ENCODE measurements at regions not wholly inside any gene's neighbourhood (a gene's known extent, or its start where the extent isn't known, plus 50 kb on each side); places are given as distances from the start of the nearest gene placed in this dataset.

GRCh38 chr9:2493109-2493508 lies 128.5 kb upstream of the VLDLR start:
- H3K27me3 ChIP-seq (replicated peaks): no peaks in the 10 kb centered on the region
- peaks cover 8% of the 10 kb centered on the region for H3K4me1 ChIP-seq (replicated peaks)
- H3K36me3 ChIP-seq: no peaks in the 10 kb centered on the region
- DNase-seq (ENCODE audit: low read depth in 1 of 2, low spot score in 2 of 2): no peak
- H3K4me3 ChIP-seq: no peak overlapping the region
- no peaks in the 10 kb centered on the region for H3K9me3 ChIP-seq (replicated peaks)
- H3K27ac ChIP-seq: no peak overlapping the region

DNA sequence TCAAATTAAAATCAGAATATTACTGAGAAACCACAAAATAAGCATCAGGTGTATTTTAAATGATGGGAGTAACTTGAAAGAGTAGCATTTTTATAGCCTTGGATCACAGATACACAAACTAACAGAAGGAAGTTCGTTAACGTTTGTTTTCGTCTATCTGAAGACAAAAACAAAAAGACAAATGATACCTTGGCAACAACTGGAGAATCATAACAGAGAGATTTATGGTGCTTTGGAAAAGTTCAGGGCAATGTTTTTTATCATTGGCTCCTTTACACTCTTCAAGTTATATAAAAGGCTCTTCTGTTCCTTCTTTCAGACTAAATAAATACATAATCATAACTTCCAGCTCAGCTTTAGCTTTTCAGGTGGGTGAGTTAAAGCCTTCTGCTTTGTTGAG lies 128.1 kb upstream of the VLDLR start:
- Histone ChIP-seq H3K27me3 (replicated peaks) (no peaks in the 10 kb centered on the region), H3K4me1 (replicated peaks) (peaks cover 8% of the 10 kb centered on the region), H3K27ac (no peak overlapping the region), H3K4me3 (no peak overlapping the region), H3K36me3 (no peaks in the 10 kb centered on the region), H3K9me3 (replicated peaks) (no peaks in the 10 kb centered on the region)
- no peak for DNase-seq (ENCODE audit: low read depth in 1 of 2, low spot score in 2 of 2)

GRCh38 chr9:2494562-2494961 lies 127.0 kb upstream of the VLDLR start:
- Histone ChIP-seq H3K27ac (no peak overlapping the region), H3K9me3 (replicated peaks) (no peaks in the 10 kb centered on the region), H3K4me1 (replicated peaks) (peaks cover 8% of the 10 kb centered on the region), H3K4me3 (no peak overlapping the region), H3K27me3 (replicated peaks) (no peaks in the 10 kb centered on the region), H3K36me3 (no peaks in the 10 kb centered on the region)
- DNase-seq (ENCODE audit: low read depth in 1 of 2, low spot score in 2 of 2): peak in 1 of 2 experiments; percentile 31

GRCh38 chr9:2495221-2496005 lies 126.2 kb upstream of the VLDLR start:
- no peaks in the 10 kb centered on the region for H3K9me3 ChIP-seq (replicated peaks)
- H3K27ac ChIP-seq: no peak overlapping the region
- H3K27me3 ChIP-seq (replicated peaks): no peaks in the 10 kb centered on the region
- DNase-seq (ENCODE audit: low read depth in 1 of 2, low spot score in 2 of 2): no peak
- H3K4me3 ChIP-seq: no peak overlapping the region
- H3K36me3 ChIP-seq: no peaks in the 10 kb centered on the region
- peaks cover 8% of the 10 kb centered on the region for H3K4me1 ChIP-seq (replicated peaks)

DNA sequence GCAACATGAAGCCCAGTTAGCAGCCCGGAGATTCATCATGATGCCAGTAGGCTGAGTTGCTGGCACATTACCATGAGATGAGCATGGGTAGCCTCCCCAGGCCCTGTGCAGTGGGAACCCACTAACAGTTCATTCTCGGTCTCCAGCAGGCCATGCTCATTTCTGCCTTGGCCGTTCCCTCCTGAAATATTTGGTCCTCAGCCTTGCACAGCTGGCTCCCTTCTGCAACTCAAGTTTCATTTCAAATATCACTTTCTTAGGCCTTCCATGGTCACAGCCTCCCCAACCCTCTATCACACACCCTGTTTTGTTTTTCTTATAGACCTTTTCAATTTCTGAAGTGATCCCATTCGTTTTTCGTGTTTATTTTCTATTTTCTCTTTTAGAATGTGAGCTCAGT lies 125.4 kb upstream of the VLDLR start:
- DNase-seq (ENCODE audit: low read depth in 1 of 2, low spot score in 2 of 2): no peak
- no peaks in the 10 kb centered on the region for H3K27me3 ChIP-seq (replicated peaks)
- peaks cover 8% of the 10 kb centered on the region for H3K4me1 ChIP-seq (replicated peaks)
- no peaks in the 10 kb centered on the region for H3K9me3 ChIP-seq (replicated peaks)
- no peak overlapping the region for H3K4me3 ChIP-seq
- H3K27ac ChIP-seq: no peak overlapping the region
- H3K36me3 ChIP-seq: no peaks in the 10 kb centered on the region

- H3K9me3 ChIP-seq (replicated peaks): no peaks in the 10 kb centered on the region
- no peak overlapping the region for H3K27ac ChIP-seq
- H3K27me3 ChIP-seq (replicated peaks): no peaks in the 10 kb centered on the region
- no peak overlapping the region for H3K4me3 ChIP-seq
- H3K36me3 ChIP-seq: no peaks in the 10 kb centered on the region
- DNase-seq (ENCODE audit: low read depth in 1 of 2, low spot score in 2 of 2): no peak
- peaks cover 8% of the 10 kb centered on the region for H3K4me1 ChIP-seq (replicated peaks)
Measured at GRCh38 chr9:2496934-2497333, 124.7 kb upstream of the VLDLR start.

- Histone ChIP-seq H3K9me3 (replicated peaks) (no peaks in the 10 kb centered on the region), H3K27me3 (replicated peaks) (no peaks in the 10 kb centered on the region), H3K4me3 (no peak overlapping the region), H3K4me1 (replicated peaks) (peaks cover 8% of the 10 kb centered on the region), H3K27ac (no peak overlapping the region), H3K36me3 (no peaks in the 10 kb centered on the region)
- no peak for DNase-seq (ENCODE audit: low read depth in 1 of 2, low spot score in 2 of 2)
Measured at GRCh38 chr9:2497666-2498400, 123.8 kb upstream of the VLDLR start.

DNA sequence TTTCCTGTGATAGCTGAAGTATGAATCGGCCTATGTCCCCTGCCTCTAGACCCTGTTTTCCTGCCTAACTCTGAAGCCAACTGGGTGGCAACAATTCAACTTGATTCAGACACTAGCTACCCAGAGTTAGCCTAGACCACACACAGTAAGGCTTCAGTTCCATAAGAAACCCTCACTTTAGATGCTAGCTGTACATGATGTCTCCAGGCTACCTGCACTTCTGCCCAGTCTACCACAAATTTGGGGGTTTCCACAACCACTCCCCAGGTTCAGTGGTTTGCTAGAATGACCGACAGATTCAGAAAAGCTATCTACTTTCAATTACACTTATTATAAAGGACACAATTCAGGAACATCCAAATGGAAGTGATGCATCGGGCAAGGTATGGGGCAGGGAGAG lies 119.4 kb upstream of the VLDLR start:
- no peak for DNase-seq (ENCODE audit: low read depth in 1 of 2, low spot score in 2 of 2)
- H3K27me3 ChIP-seq (replicated peaks): no peaks in the 10 kb centered on the region

GRCh38 chr9:2502760-2503159 lies 118.8 kb upstream of the VLDLR start:
- no peak for DNase-seq (ENCODE audit: low read depth in 1 of 2, low spot score in 2 of 2)
- Histone ChIP-seq H3K27me3 (replicated peaks) (no peaks in the 10 kb centered on the region), H3K9me3 (replicated peaks) (no peaks in the 10 kb centered on the region), H3K4me3 (no peak overlapping the region), H3K4me1 (replicated peaks) (no peaks in the 10 kb centered on the region), H3K36me3 (no peaks in the 10 kb centered on the region), H3K27ac (no peak overlapping the region)

More for the DNA sequence above, 119.4 kb upstream of the VLDLR start:
- no peak overlapping the region for H3K27ac ChIP-seq
- no peak overlapping the region for H3K4me3 ChIP-seq
- no peaks in the 10 kb centered on the region for H3K9me3 ChIP-seq (replicated peaks)
- no peaks in the 10 kb centered on the region for H3K36me3 ChIP-seq
- H3K4me1 ChIP-seq (replicated peaks): no peaks in the 10 kb centered on the region

DNA sequence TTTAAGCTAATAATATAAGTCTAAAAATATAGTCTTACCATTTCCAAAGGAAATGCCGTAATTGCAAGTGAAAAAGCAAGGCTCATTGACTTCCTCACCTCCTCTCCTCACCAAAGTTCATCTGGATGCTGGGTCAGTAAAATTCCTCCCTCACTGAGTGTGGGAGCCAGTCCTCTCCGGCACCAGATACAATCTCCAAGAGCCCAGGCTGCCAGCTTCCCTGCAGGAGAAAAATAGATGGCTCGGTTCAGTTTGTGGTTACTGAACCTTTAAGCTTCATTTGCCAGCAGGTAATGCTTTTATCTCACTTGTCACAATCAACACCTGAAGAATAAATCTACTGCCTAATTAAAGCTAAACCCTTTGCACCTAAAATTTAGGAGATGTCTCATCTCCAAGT lies 115.3 kb upstream of the VLDLR start:
- H3K4me3 ChIP-seq: no peak overlapping the region
- H3K27ac ChIP-seq: no peak overlapping the region
- H3K27me3 ChIP-seq (replicated peaks): no peaks in the 10 kb centered on the region
- no peak for DNase-seq (ENCODE audit: low read depth in 1 of 2, low spot score in 2 of 2)
- no peaks in the 10 kb centered on the region for H3K36me3 ChIP-seq
- H3K9me3 ChIP-seq (replicated peaks): no peaks in the 10 kb centered on the region
- H3K4me1 ChIP-seq (replicated peaks): no peaks in the 10 kb centered on the region

DNA sequence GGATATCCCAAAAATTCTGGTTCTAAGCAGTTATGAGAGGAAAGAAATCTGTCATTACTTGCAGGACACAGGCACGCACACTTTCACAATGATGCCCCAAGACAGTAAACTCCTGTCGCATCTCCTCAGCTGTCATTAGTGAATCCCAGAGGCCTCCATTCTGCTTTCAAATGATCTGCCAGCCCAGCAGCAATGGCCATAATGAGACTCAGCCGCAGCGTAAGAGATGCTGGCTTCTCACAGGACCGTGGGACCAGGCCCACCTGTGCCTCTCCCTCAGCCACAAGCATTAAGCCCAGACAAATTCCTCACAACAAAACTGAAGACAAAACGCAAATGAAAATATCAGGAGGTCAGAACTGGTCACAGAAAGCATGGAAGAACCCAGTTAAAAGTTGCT lies 98.0 kb upstream of the VLDLR start:
- DNase-seq (ENCODE audit: low read depth in 1 of 2, low spot score in 2 of 2): no peak
- H3K27me3 ChIP-seq (replicated peaks): no peaks in the 10 kb centered on the region
- no peak overlapping the region for H3K4me3 ChIP-seq
- H3K4me1 ChIP-seq (replicated peaks): no peaks in the 10 kb centered on the region
- H3K36me3 ChIP-seq: no peaks in the 10 kb centered on the region
- H3K9me3 ChIP-seq (replicated peaks): no peaks in the 10 kb centered on the region
- H3K27ac ChIP-seq: no peak overlapping the region

GRCh38 chr9:2524601-2525000 lies 97.0 kb upstream of the VLDLR start:
- DNase-seq (ENCODE audit: low read depth in 1 of 2, low spot score in 2 of 2): no peak

DNA sequence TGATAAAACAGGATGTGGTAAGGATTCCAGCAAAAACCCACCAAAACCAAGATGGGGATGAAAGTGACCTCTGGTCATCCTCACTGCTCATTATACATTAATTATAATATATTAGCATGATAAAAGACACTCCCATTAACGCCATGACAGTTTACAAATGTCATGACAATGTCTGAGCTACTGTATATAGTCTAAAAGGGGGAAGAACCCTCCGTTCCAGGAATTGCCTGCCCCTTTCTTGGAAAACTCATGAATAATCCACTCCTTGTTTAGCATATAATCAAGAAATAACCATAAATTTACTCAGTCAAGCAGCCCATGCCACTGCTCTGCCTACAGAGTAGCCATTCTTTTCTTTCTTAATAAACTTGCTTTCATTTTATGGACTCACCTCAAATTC lies 96.4 kb upstream of the VLDLR start:
- Histone ChIP-seq H3K4me3 (no peak overlapping the region), H3K9me3 (replicated peaks) (no peaks in the 10 kb centered on the region), H3K4me1 (replicated peaks) (no peaks in the 10 kb centered on the region), H3K27me3 (replicated peaks) (no peaks in the 10 kb centered on the region), H3K27ac (no peak overlapping the region), H3K36me3 (no peaks in the 10 kb centered on the region)
- DNase-seq (ENCODE audit: low read depth in 1 of 2, low spot score in 2 of 2): no peak

More at GRCh38 chr9:2524601-2525000, 97.0 kb upstream of the VLDLR start:
- no peak overlapping the region for H3K27ac ChIP-seq
- no peaks in the 10 kb centered on the region for H3K36me3 ChIP-seq
- no peak overlapping the region for H3K4me3 ChIP-seq
- no peaks in the 10 kb centered on the region for H3K27me3 ChIP-seq (replicated peaks)
- no peaks in the 10 kb centered on the region for H3K9me3 ChIP-seq (replicated peaks)
- no peaks in the 10 kb centered on the region for H3K4me1 ChIP-seq (replicated peaks)

DNA sequence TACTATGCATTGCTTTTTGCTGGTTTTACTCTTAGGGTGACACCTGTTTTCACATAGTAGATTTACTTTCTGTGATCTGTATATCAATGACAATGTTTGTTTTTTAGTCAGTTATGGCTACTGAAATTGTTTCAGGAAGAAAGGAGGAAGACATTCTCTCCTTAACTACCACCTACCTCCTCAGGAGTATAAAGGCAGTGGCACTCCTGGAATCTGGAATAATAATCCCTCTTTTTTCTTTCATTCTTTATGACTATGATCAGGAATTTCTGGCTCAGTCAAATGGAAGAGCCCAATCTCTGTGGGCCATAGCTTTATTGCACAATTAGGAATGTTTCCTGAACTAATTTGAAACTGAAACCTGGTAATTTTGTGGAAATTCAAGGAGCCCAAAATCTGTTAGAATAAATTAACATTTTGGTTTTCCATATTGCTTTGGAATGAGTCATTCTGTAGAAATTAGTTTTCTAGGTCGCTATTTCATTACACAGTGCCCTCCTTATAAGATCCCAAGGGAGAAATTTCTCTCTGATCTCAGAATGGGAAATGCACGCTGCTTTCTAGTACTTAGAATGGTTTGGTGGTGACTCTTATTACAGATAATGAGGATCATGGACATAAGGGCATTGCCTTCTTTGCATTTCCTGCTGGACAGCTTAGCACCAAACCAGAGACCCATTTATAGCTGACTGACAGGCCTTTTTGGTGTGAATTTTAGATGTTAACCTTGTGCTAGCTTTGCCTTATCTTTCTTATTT lies 95.3 kb upstream of the VLDLR start:
- DNase-seq (ENCODE audit: low read depth in 1 of 2, low spot score in 2 of 2): no peak

More for the DNA sequence above, 95.3 kb upstream of the VLDLR start:
- Histone ChIP-seq H3K36me3 (no peaks in the 10 kb centered on the region), H3K27me3 (replicated peaks) (no peaks in the 10 kb centered on the region), H3K27ac (no peak overlapping the region), H3K9me3 (replicated peaks) (no peaks in the 10 kb centered on the region), H3K4me1 (replicated peaks) (no peaks in the 10 kb centered on the region), H3K4me3 (no peak overlapping the region)
